Sigmoid colon (tissue), 6 donors: ENCODE measurements at regions not wholly inside any gene's neighbourhood (a gene's known extent, or its start where the extent isn't known, plus 50 kb on each side); places are given as distances from the start of the nearest gene placed in this dataset.

Experiments used
- DNase-seq: peaks from one replicate; pipeline ENCODE4 v3.0.0-alpha.2; 2019
- H3K27ac ChIP-seq, 4 donors: fragments of 200-600 bp; sonication (generic); one replicate each; pipeline ENCODE4 v1.5.1; 2016 to 2019; ENCODE audit warnings: mild to moderate bottlenecking in 1 of 4
- H3K27me3 ChIP-seq, 3 donors: fragments of 200-600 bp; sonication (generic); one replicate each; pipeline ENCODE4 v1.5.1; 2019; ENCODE audit warnings: mild to moderate bottlenecking in 1 of 3
- H3K36me3 ChIP-seq, 4 donors: fragments of 200-600 bp; sonication (generic); one replicate each; pipeline ENCODE4 v1.5.1; 2016 to 2019
- H3K4me1 ChIP-seq, 4 donors: fragments of 200-600 bp; sonication (generic); one replicate each; pipeline ENCODE4 v1.5.1; 2017 to 2019
- H3K4me3 ChIP-seq, 4 donors: fragments of 200-600 bp; sonication (generic); one replicate each; pipeline ENCODE4 v1.5.1; 2017 to 2019; ENCODE audit warnings: mild to moderate bottlenecking in 2 of 4, moderate library complexity in 1 of 4
- H3K9me3 ChIP-seq, 4 donors: fragments of 200-600 bp in 3 of 4; sonication (generic) in 3 of 4; one replicate each; pipeline versions ENCODE4 v1.5.1 to v1.6.1; 2013 to 2019
- CTCF ChIP-seq, 4 experiments: fragments of 450-650 bp in 3 of 4; fragments of 200-600 bp in 1 of 4; IDR thresholded peaks; one replicate each; pipeline ENCODE4 v1.5.1; 2016 to 2019; ENCODE audit warnings: antibody characterized with exemption in 4 of 4, mild to moderate bottlenecking in 3 of 4, moderate library complexity in 2 of 4
- EP300 ChIP-seq, 4 donors: sonication (generic); formaldehyde crosslinking; IDR thresholded peaks; one replicate each; pipeline ENCODE4 v1.6.1; 2017; ENCODE audit warnings: antibody characterized with exemption in 4 of 4
- POLR2A ChIP-seq, 2 donors: fragments of 450-650 bp; IDR thresholded peaks; one replicate each; pipeline ENCODE4 v1.6.1; 2016; ENCODE audit warnings: antibody characterized with exemption in 2 of 2, mild to moderate bottlenecking in 2 of 2, moderate library complexity in 2 of 2
- POLR2AphosphoS5 ChIP-seq, 4 donors: sonication (generic); formaldehyde crosslinking; IDR thresholded peaks; one replicate each; pipeline ENCODE4 v1.6.1; 2017; ENCODE audit warnings: antibody characterized with exemption in 4 of 4
- WGBS, 2 donors: extraction: QIAGEN DNeasy Blood & Tissue Kit; methylation state at CpG; one replicate each; pipeline ENCODE4 v1.1.7; 2013; 5-methylcytosine and 5-hydroxymethylcytosine counted together
- intact Hi-C: fragments of 100-400 bp; cut with DNase I; formaldehyde crosslinking; loops from one replicate; pipeline ENCODE4 v1.15.1; 2023
- donor health status: healthy with polysubstance abuse.
- donor health status: healthy.

GRCh38 chr5:67620424-67621397, 424.1 kb upstream of the CD180 start:
- peaks cover 0 to 6% (median 0%) of the 10 kb centered on the region in 4 donors for H3K4me1 ChIP-seq
- H3K9me3 ChIP-seq: no peaks in the 10 kb centered on the region
- H3K27ac ChIP-seq: no peak overlapping the region
- no peak overlapping the region for H3K4me3 ChIP-seq
- no peaks in the 10 kb centered on the region for H3K27me3 ChIP-seq
- no peak for TF ChIP-seq EP300 (IDR thresholded peaks at IDR 0.05)
- intact Hi-C loops: no loop called here
- WGBS, 2 donors: 52 to 66% methylated on average over 11 of the region's 11 CpGs
- DNase-seq: no peak
- H3K36me3 ChIP-seq: no peaks in the 10 kb centered on the region

DNA sequence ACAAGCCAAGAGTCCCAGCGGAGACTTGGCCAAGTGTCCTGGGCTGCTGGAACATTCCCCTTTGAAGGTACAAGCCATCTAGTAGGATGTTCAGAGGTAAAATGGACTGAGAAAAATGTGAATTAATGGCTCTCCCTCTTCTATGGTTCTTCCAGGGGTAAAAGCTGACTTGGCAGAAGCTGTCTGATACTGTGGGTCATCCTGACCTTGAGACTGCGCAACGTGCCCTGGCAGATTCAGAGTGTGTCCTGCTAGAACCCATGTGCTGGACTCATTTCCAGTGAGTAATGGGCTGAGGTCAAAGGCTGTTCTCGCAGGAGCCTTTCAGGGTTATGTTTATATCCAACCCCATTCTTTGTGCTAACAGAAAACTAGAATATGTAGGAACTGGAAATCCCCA, 423.0 kb upstream of the CD180 start:
- Histone ChIP-seq H3K4me3 (no peak overlapping the region), H3K9me3 (no peaks in the 10 kb centered on the region), H3K27ac (no peak overlapping the region), H3K27me3 (no peaks in the 10 kb centered on the region), H3K36me3 (no peaks in the 10 kb centered on the region), H3K4me1 (peaks cover 0 to 6% (median 0%) of the 10 kb centered on the region in 4 donors)
- WGBS, 2 donors: 85 to 91% methylated on average over 4 of the region's 4 CpGs
- no peak for DNase-seq
- intact Hi-C loops: no loop called here
- TF ChIP-seq EP300 (IDR thresholded peaks at IDR 0.05): no peak
- no peak for TF ChIP-seq POLR2A (IDR thresholded peaks at IDR 0.05)
- no peak for TF ChIP-seq POLR2AphosphoS5 (IDR thresholded peaks at IDR 0.05)
- no peak for TF ChIP-seq CTCF (IDR thresholded peaks at IDR 0.05)

DNA sequence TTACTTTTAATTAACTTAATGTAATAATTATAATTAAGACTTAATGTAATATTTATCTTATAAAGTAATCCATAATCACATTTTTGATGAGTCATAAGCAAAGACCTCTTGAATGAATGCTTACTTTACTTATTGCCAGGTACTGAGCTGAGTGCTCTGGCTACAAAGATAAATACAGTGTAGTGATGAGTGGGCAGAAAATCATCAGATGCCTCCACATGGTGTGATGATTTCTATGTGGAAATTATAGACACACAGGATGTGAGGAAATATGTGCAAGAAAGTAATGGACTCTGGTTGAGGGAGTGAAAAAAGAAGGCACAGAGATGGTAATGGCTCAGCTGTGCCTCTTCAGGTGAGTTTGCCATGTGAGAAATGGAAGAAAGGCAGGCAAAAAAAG, 422.6 kb upstream of the CD180 start:
- no peaks in the 10 kb centered on the region for H3K9me3 ChIP-seq
- no peaks in the 10 kb centered on the region for H3K27me3 ChIP-seq
- no peak overlapping the region for H3K4me3 ChIP-seq
- peaks cover 0 to 6% (median 0%) of the 10 kb centered on the region in 4 donors for H3K4me1 ChIP-seq
- intact Hi-C loops: no loop called here
- H3K36me3 ChIP-seq: no peaks in the 10 kb centered on the region
- no peak for DNase-seq
- H3K27ac ChIP-seq: no peak overlapping the region
- TF ChIP-seq EP300 (IDR thresholded peaks at IDR 0.05): no peak
- TF ChIP-seq POLR2A (IDR thresholded peaks at IDR 0.05): no peak
- no peak for TF ChIP-seq POLR2AphosphoS5 (IDR thresholded peaks at IDR 0.05)

GRCh38 chr5:67617051-67617450, 420.5 kb upstream of the CD180 start:
- TF ChIP-seq EP300 (IDR thresholded peaks at IDR 0.05) (no peak), POLR2AphosphoS5 (IDR thresholded peaks at IDR 0.05) (no peak), POLR2A (IDR thresholded peaks at IDR 0.05) (no peak), CTCF (IDR thresholded peaks at IDR 0.05) (no peak)
- Histone ChIP-seq H3K27ac (no peak overlapping the region), H3K4me1 (peaks cover 0 to 5% (median 0%) of the 10 kb centered on the region in 4 donors), H3K36me3 (no peaks in the 10 kb centered on the region), H3K4me3 (no peak overlapping the region), H3K9me3 (no peaks in the 10 kb centered on the region), H3K27me3 (no peaks in the 10 kb centered on the region)
- WGBS, 2 donors: 81 to 84% methylated on average over 3 of the region's 3 CpGs
- intact Hi-C loops: no loop called here
- no peak for DNase-seq

GRCh38 chr5:67612961-67613360, 416.4 kb upstream of the CD180 start:
- Histone ChIP-seq H3K9me3 (no peaks in the 10 kb centered on the region), H3K4me3 (no peak overlapping the region), H3K36me3 (no peaks in the 10 kb centered on the region), H3K27me3 (no peaks in the 10 kb centered on the region), H3K4me1 (no peaks in the 10 kb centered on the region), H3K27ac (no peak overlapping the region)
- 83 to 94% methylated on average over 4 of the region's 4 CpGs for WGBS, 2 donors
- no peak for DNase-seq
- TF ChIP-seq EP300 (IDR thresholded peaks at IDR 0.05) (no peak), POLR2AphosphoS5 (IDR thresholded peaks at IDR 0.05) (no peak), POLR2A (IDR thresholded peaks at IDR 0.05) (no peak)
- intact Hi-C loops: no loop called here

DNA sequence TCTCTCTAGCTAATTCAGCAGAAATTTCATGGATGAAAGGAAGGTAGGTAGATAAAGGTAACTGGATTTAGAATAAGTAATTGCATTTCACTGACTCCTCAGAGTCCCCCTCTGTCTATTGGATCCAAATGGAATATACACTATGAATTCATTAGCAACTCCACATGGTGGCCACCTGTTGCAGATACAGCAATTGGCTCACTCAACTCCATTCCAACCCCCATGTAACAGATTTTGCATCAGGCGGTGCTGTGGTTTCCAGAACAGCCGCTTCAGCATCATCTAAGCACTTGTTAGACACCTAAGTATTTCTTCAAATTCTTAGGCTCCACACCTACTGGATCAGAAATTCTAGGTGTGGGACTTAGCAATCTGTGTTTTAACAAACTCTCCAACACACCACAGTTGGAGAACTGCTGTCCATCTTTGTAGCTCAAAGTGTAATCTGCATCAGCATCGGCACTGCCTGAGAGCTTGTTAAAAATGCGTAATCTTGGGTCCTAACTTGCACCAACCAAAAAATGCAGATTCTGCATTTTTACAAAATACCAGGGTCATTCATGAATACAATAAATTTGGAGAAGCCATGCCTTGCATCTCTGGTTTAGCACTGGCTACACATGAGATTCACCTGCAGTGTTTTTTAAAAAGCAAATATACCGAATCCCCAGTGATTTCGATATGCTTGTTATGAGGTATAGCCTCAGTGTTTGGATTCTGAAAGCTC, 413.8 kb upstream of the CD180 start:
- no peak overlapping the region for H3K4me3 ChIP-seq
- intact Hi-C loops: no loop called here
- H3K36me3 ChIP-seq: no peaks in the 10 kb centered on the region
- WGBS, 2 donors: 77 to 88% methylated on average over 6 of the region's 6 CpGs
- no peaks in the 10 kb centered on the region for H3K9me3 ChIP-seq
- H3K27ac ChIP-seq: no peak overlapping the region
- no peaks in the 10 kb centered on the region for H3K27me3 ChIP-seq
- H3K4me1 ChIP-seq: no peaks in the 10 kb centered on the region
- DNase-seq: no peak
- TF ChIP-seq CTCF (IDR thresholded peaks at IDR 0.05): no peak
- no peak for TF ChIP-seq POLR2AphosphoS5 (IDR thresholded peaks at IDR 0.05)
- TF ChIP-seq EP300 (IDR thresholded peaks at IDR 0.05): no peak
- no peak for TF ChIP-seq POLR2A (IDR thresholded peaks at IDR 0.05)
